Right atrium auricular region (tissue), 2 donors: ENCODE measurements at regions not wholly inside any gene's neighbourhood (a gene's known extent, or its start where the extent isn't known, plus 50 kb on each side); places are given as distances from the start of the nearest gene placed in this dataset.

Experiments used
- DNase-seq: peaks from one replicate; pipeline ENCODE4 v3.0.0-alpha.2; 2019; ENCODE audit warnings: low spot score
- H3K27ac ChIP-seq, 2 donors: fragments of 200-600 bp; sonication (generic); 1 replicate in 1 of 2; 2 replicates in 1 of 2; pipeline ENCODE4 v1.5.1; 2016 to 2019
- H3K27me3 ChIP-seq, 2 donors: fragments of 200-600 bp; sonication (generic); one replicate each; pipeline versions ENCODE4 v1.5.1 to v1.6.0; 2017 to 2019
- H3K36me3 ChIP-seq: fragments of 200-600 bp; sonication (generic); one replicate; pipeline ENCODE4 v1.5.1; 2016
- H3K4me1 ChIP-seq, 2 donors: fragments of 200-600 bp; sonication (generic); one replicate each; pipeline versions ENCODE4 v1.5.1 to v1.6.0; 2017 to 2019
- H3K4me3 ChIP-seq, 2 donors: fragments of 200-600 bp; sonication (generic); 1 replicate in 1 of 2; 2 replicates in 1 of 2; pipeline ENCODE4 v1.5.1; 2017 to 2019; ENCODE audit warnings: mild to moderate bottlenecking in 1 of 2, moderate library complexity in 1 of 2
- H3K9me3 ChIP-seq, 2 donors: fragments of 200-600 bp; sonication (generic); one replicate each; pipeline ENCODE4 v1.5.1; 2019
- CTCF ChIP-seq, 2 donors: fragments of 200-600 bp; sonication (generic); IDR thresholded peaks; one replicate each; pipeline ENCODE4 v1.5.1; 2019; ENCODE audit warnings: antibody characterized with exemption in 2 of 2

- Histone ChIP-seq H3K27ac (no peak overlapping the region), H3K4me3 (no peak overlapping the region), H3K36me3 (no peaks in the 10 kb centered on the region), H3K9me3 (no peaks in the 10 kb centered on the region), H3K27me3 (no peaks in the 10 kb centered on the region), H3K4me1 (no peaks in the 10 kb centered on the region)
- peak; percentile 76 for DNase-seq
- peak; percentile 25 to 60 for TF ChIP-seq CTCF (IDR thresholded peaks at IDR 0.05)
These were observed 95.8 kb upstream of the CACUL1 start for GRCh38 chr10:118850418-118851061.

- no peaks in the 10 kb centered on the region for H3K27me3 ChIP-seq
- H3K4me3 ChIP-seq, result no peak overlapping the region
- H3K27ac ChIP-seq, result no peak overlapping the region
- no peak for DNase-seq
- no peaks in the 10 kb centered on the region for H3K36me3 ChIP-seq
- TF ChIP-seq CTCF (IDR thresholded peaks at IDR 0.05), result no peak
- no peaks in the 10 kb centered on the region for H3K9me3 ChIP-seq
- H3K4me1 ChIP-seq, result no peaks in the 10 kb centered on the region
These were observed 96.6 kb upstream of the CACUL1 start for GRCh38 chr10:118851062-118852035.

GRCh38 chr10:118853916-118854315 lies 99.1 kb upstream of the CACUL1 start:
- no peak overlapping the region for H3K27ac ChIP-seq
- H3K4me1 ChIP-seq, result no peaks in the 10 kb centered on the region
- H3K27me3 ChIP-seq, result no peaks in the 10 kb centered on the region
- no peak overlapping the region for H3K4me3 ChIP-seq
- no peak for DNase-seq
- H3K36me3 ChIP-seq, result no peaks in the 10 kb centered on the region
- no peak for TF ChIP-seq CTCF (IDR thresholded peaks at IDR 0.05)
- H3K9me3 ChIP-seq, result no peaks in the 10 kb centered on the region

- Histone ChIP-seq H3K9me3 (no peaks in the 10 kb centered on the region), H3K4me1 (no peaks in the 10 kb centered on the region), H3K36me3 (no peaks in the 10 kb centered on the region), H3K27me3 (no peaks in the 10 kb centered on the region), H3K27ac (no peak overlapping the region), H3K4me3 (no peak overlapping the region)
- DNase-seq, result no peak
- TF ChIP-seq CTCF (IDR thresholded peaks at IDR 0.05), result no peak
These were observed 101.3 kb upstream of the CACUL1 start for GRCh38 chr10:118856106-118856505.

- no peak for TF ChIP-seq CTCF (IDR thresholded peaks at IDR 0.05)
- Histone ChIP-seq H3K4me1 (peaks cover 0 to 12% of the 10 kb centered on the region in 2 donors), H3K27me3 (no peaks in the 10 kb centered on the region), H3K27ac (no peak overlapping the region), H3K4me3 (no peak overlapping the region), H3K36me3 (no peaks in the 10 kb centered on the region), H3K9me3 (no peaks in the 10 kb centered on the region)
- no peak for DNase-seq
These were observed 111.4 kb upstream of the CACUL1 start for GRCh38 chr10:118865998-118866693.
